ENCODE measurements at regions not wholly inside any gene's neighbourhood (a gene's known extent, or its start where the extent isn't known, plus 50 kb on each side); places are given as distances from the start of the nearest gene placed in this dataset.

GRCh38 chr4:123673971-123674370, 277.4 kb downstream of the SPRY1 start:
- TF ChIP-seq, protein P1, sequence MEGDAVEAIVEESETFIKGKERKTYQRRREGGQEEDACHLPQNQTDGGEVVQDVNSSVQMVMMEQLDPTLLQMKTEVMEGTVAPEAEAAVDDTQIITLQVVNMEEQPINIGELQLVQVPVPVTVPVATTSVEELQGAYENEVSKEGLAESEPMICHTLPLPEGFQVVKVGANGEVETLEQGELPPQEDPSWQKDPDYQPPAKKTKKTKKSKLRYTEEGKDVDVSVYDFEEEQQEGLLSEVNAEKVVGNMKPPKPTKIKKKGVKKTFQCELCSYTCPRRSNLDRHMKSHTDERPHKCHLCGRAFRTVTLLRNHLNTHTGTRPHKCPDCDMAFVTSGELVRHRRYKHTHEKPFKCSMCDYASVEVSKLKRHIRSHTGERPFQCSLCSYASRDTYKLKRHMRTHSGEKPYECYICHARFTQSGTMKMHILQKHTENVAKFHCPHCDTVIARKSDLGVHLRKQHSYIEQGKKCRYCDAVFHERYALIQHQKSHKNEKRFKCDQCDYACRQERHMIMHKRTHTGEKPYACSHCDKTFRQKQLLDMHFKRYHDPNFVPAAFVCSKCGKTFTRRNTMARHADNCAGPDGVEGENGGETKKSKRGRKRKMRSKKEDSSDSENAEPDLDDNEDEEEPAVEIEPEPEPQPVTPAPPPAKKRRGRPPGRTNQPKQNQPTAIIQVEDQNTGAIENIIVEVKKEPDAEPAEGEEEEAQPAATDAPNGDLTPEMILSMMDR (IDR thresholded peaks at IDR 0.05; ENCODE audit: low read depth, low read length, poor library complexity, severe bottlenecking) = no peak
- TF ChIP-seq EZH2phosphoT487 (IDR thresholded peaks at IDR 0.05; ENCODE audit: borderline replicate concordance, low read length) = no peak

Data from DOHH2 (cell line).